ENCODE measurements at regions not wholly inside any gene's neighbourhood (a gene's known extent, or its start where the extent isn't known, plus 50 kb on each side); places are given as distances from the start of the nearest gene placed in this dataset.
"Not testable (repeated sequence)": the region's sequence is repeated elsewhere in the genome, so short reads cannot be mapped to it uniquely, and the experiment has no call there.

GRCh38 chr1:70820396-70820795 is 227.2 kb downstream of the PTGER3 start:
- DNase-seq (ENCODE audit: low read depth), result no peak

GRCh38 chr1:70820995-70821394 is 226.6 kb downstream of the PTGER3 start:
- DNase-seq (ENCODE audit: low read depth), result no peak

- no peak for DNase-seq (ENCODE audit: low read depth)
Observed at GRCh38 chr1:70826428-70826827, 221.2 kb downstream of the PTGER3 start.

GRCh38 chr1:70827030-70827429 is 220.6 kb downstream of the PTGER3 start:
- DNase-seq (ENCODE audit: low read depth), result no peak

- no peak for DNase-seq (ENCODE audit: low read depth)
Observed at GRCh38 chr1:70828177-70828576, 219.4 kb downstream of the PTGER3 start.

GRCh38 chr1:70834365-70834764 is 213.3 kb downstream of the PTGER3 start:
- not testable (repeated sequence) for DNase-seq (ENCODE audit: low read depth)

GRCh38 chr1:70836456-70836855 is 211.2 kb downstream of the PTGER3 start:
- DNase-seq (ENCODE audit: low read depth), result no peak

- DNase-seq (ENCODE audit: low read depth), result no peak
Observed at GRCh38 chr1:70840260-70840953, 207.2 kb downstream of the PTGER3 start.

GRCh38 chr1:70842562-70842961 is 205.1 kb downstream of the PTGER3 start:
- no peak for DNase-seq (ENCODE audit: low read depth)

- DNase-seq (ENCODE audit: low read depth), result no peak
Observed at GRCh38 chr1:70843452-70843851, 204.2 kb downstream of the PTGER3 start.

GRCh38 chr1:70847013-70847412 is 200.6 kb downstream of the PTGER3 start:
- no peak for DNase-seq (ENCODE audit: low read depth)

- DNase-seq (ENCODE audit: low read depth), result no peak
Observed at GRCh38 chr1:70855203-70855602, 192.4 kb downstream of the PTGER3 start.

GRCh38 chr1:70856201-70856600 is 191.4 kb downstream of the PTGER3 start:
- no peak for DNase-seq (ENCODE audit: low read depth)

GRCh38 chr1:70863239-70863638 is 184.4 kb downstream of the PTGER3 start:
- DNase-seq (ENCODE audit: low read depth), result no peak

- DNase-seq (ENCODE audit: low read depth), result no peak
Observed at GRCh38 chr1:70864302-70864701, 183.3 kb downstream of the PTGER3 start.

GRCh38 chr1:70866542-70867264 is 180.9 kb downstream of the PTGER3 start:
- no peak for DNase-seq (ENCODE audit: low read depth)

GRCh38 chr1:70871790-70872189 is 175.8 kb downstream of the PTGER3 start:
- no peak for DNase-seq (ENCODE audit: low read depth)

- DNase-seq (ENCODE audit: low read depth), result no peak
Observed at GRCh38 chr1:70874063-70874462, 173.6 kb downstream of the PTGER3 start.

GRCh38 chr1:70874818-70875217 is 172.8 kb downstream of the PTGER3 start:
- DNase-seq (ENCODE audit: low read depth), result no peak

GRCh38 chr1:70877343-70877742 is 170.3 kb downstream of the PTGER3 start:
- DNase-seq (ENCODE audit: low read depth), result no peak

GRCh38 chr1:70887936-70888335 is 159.7 kb downstream of the PTGER3 start:
- no peak for DNase-seq (ENCODE audit: low read depth)

- no peak for DNase-seq (ENCODE audit: low read depth)
Observed at GRCh38 chr1:70888722-70889121, 158.9 kb downstream of the PTGER3 start.

GRCh38 chr1:70890408-70890807 is 157.2 kb downstream of the PTGER3 start:
- DNase-seq (ENCODE audit: low read depth), result no peak

Data from activated T-cell treated with anti-CD3 and anti-CD28 coated beads for 48 hours (primary cell).